ENCODE measurements at regions not wholly inside any gene's neighbourhood (a gene's known extent, or its start where the extent isn't known, plus 50 kb on each side); places are given as distances from the start of the nearest gene placed in this dataset.

- Histone ChIP-seq H3K79me2 (ENCODE audit: control insufficient read depth, insufficient read depth, low read length) (no peaks in the 10 kb centered on the region), H3K36me3 (ENCODE audit: control insufficient read depth in 2 of 2, insufficient read depth in 2 of 2, low read length in 1 of 2) (no peaks in the 10 kb centered on the region), H2AFZ (ENCODE audit: control insufficient read depth, low read depth, low read length) (no peak overlapping the region), H4K20me1 (ENCODE audit: control insufficient read depth, insufficient read depth) (no peaks in the 10 kb centered on the region), H3K4me2 (ENCODE audit: control insufficient read depth, insufficient read depth) (no peak overlapping the region), H3K4me1 (ENCODE audit: control insufficient read depth, insufficient read depth, low read length) (no peaks in the 10 kb centered on the region), H3K27ac (ENCODE audit: control insufficient read depth, insufficient read depth) (no peak overlapping the region), H3K27me3 (replicated peaks in 1 of 2; ENCODE audit: control insufficient read depth in 2 of 2, insufficient read depth in 2 of 2, low read length in 1 of 2) (no peaks in the 10 kb centered on the region), H3K4me3 (no peak overlapping the region), H3K9ac (ENCODE audit: control insufficient read depth, insufficient read depth, low read length) (no peak overlapping the region), H3K9me3 (replicated peaks; ENCODE audit: control insufficient read depth, insufficient read depth, low read length) (no peaks in the 10 kb centered on the region)
- in situ Hi-C loops (cut with MboI) (no loop called here), intact Hi-C loops (cut with micrococcal nuclease; ENCODE audit: unreplicated experiment) (no loop called here)
- ChIA-PET POLR2A (no interaction called here), CTCF (no interaction called here), SMC1A (ENCODE audit: uncharacterized antibody, unreplicated experiment) (no interaction called here), RAD21 (ENCODE audit: unreplicated experiment) (no interaction called here)
- WGBS (ENCODE audit: insufficient coverage, insufficient replicate concordance, low lambda C conversion rate, missing lambda C conversion rate), result 56% methylated on average over 3 of the region's 3 CpGs
- FAIRE-seq (no peak), DNase-seq (ENCODE audit: low read depth, low spot score) (no peak), ATAC-seq (no peak)
- no peak for TF ChIP-seq YY1 (IDR thresholded peaks at IDR 0.05; ENCODE audit: low read depth, low read length)
- no peak for TF ChIP-seq HDAC6 (IDR thresholded peaks at IDR 0.05; ENCODE audit: unreplicated experiment)
- TF ChIP-seq YBX1 (IDR thresholded peaks at IDR 0.05), result no peak
- TF ChIP-seq PAX5 (IDR thresholded peaks at IDR 0.05; ENCODE audit: borderline replicate concordance, low read depth, low read length), result no peak
- no peak for TF ChIP-seq SUPT20H (IDR thresholded peaks at IDR 0.05; ENCODE audit: borderline replicate concordance, control insufficient read depth, low read depth, low read length)
- no peak for TF ChIP-seq NR2C2 (IDR thresholded peaks at IDR 0.05; ENCODE audit: borderline replicate concordance, control insufficient read depth, insufficient read length, low read depth)
- TF ChIP-seq ATF3 (IDR thresholded peaks at IDR 0.05; ENCODE audit: borderline replicate concordance, extremely low read depth, low read depth, low read length), result no peak
- no peak for TF ChIP-seq MEF2A (IDR thresholded peaks at IDR 0.05; ENCODE audit: insufficient read depth, low read depth, low read length)
- BruUV-seq (replicated peaks), result no TSS peak
These were observed 108.2 kb upstream of the CTAGE1 start for GRCh38 chr18:22525883-22526282.

GRCh38 chr18:22528291-22528690, 110.6 kb upstream of the CTAGE1 start:
- H3K27me3 ChIP-seq (replicated peaks in 1 of 2; ENCODE audit: control insufficient read depth in 2 of 2, insufficient read depth in 2 of 2, low read length in 1 of 2), result no peaks in the 10 kb centered on the region
- H3K4me1 ChIP-seq (ENCODE audit: control insufficient read depth, insufficient read depth, low read length), result no peaks in the 10 kb centered on the region
- ChIA-PET SMC1A (ENCODE audit: uncharacterized antibody, unreplicated experiment) (no interaction called here), CTCF (no interaction called here), POLR2A (no interaction called here), RAD21 (ENCODE audit: unreplicated experiment) (no interaction called here)
- FAIRE-seq (no peak), ATAC-seq (no peak), DNase-seq (ENCODE audit: low read depth, low spot score) (no peak)
- TF ChIP-seq JUND (IDR thresholded peaks at IDR 0.05; ENCODE audit: low read depth, low read length) (no peak), CHD4 (IDR thresholded peaks at IDR 0.05) (no peak), ZNF687 (IDR thresholded peaks at IDR 0.05) (no peak), HDAC2 (IDR thresholded peaks at IDR 0.05) (no peak)
- H3K27ac ChIP-seq (ENCODE audit: control insufficient read depth, insufficient read depth), result no peak overlapping the region
- H2AFZ ChIP-seq (ENCODE audit: control insufficient read depth, low read depth, low read length), result no peak overlapping the region
- in situ Hi-C loops (cut with MboI), result no loop called here
- no peak overlapping the region for H3K9ac ChIP-seq (ENCODE audit: control insufficient read depth, insufficient read depth, low read length)
- 0% methylated on average over 3 of the region's 3 CpGs for WGBS (ENCODE audit: insufficient coverage, insufficient replicate concordance, low lambda C conversion rate, missing lambda C conversion rate)
- H3K9me3 ChIP-seq (replicated peaks; ENCODE audit: control insufficient read depth, insufficient read depth, low read length), result no peaks in the 10 kb centered on the region
- BruUV-seq (replicated peaks), result no TSS peak
- H4K20me1 ChIP-seq (ENCODE audit: control insufficient read depth, insufficient read depth), result no peaks in the 10 kb centered on the region
- no peaks in the 10 kb centered on the region for H3K36me3 ChIP-seq (ENCODE audit: control insufficient read depth in 2 of 2, insufficient read depth in 2 of 2, low read length in 1 of 2)
- H3K79me2 ChIP-seq (ENCODE audit: control insufficient read depth, insufficient read depth, low read length), result no peaks in the 10 kb centered on the region
- no peak overlapping the region for H3K4me2 ChIP-seq (ENCODE audit: control insufficient read depth, insufficient read depth)
- no peak overlapping the region for H3K4me3 ChIP-seq
- intact Hi-C loops (cut with micrococcal nuclease; ENCODE audit: unreplicated experiment), result no loop called here

Measured in GM12878 (cell line).